Uterus (tissue), 3 donors: ENCODE measurements at regions not wholly inside any gene's neighbourhood (a gene's known extent, or its start where the extent isn't known, plus 50 kb on each side); places are given as distances from the start of the nearest gene placed in this dataset.

Experiments used
- DNase-seq, 2 donors: peaks; one replicate each; pipeline ENCODE4 v3.0.0-alpha.2; 2019 to 2020
- H3K27ac ChIP-seq, 2 donors: fragments of 200-600 bp; sonication (generic); 1 replicate in 1 of 2; 2 replicates in 1 of 2; pipeline ENCODE4 v1.5.1; 2016 to 2018
- H3K27me3 ChIP-seq, 2 donors: fragments of 200-600 bp; sonication (generic); one replicate each; pipeline ENCODE4 v1.5.1; 2018 to 2019; ENCODE audit warnings: control low read depth in 1 of 2
- H3K36me3 ChIP-seq, 2 donors: fragments of 200-600 bp; sonication (generic); one replicate each; pipeline ENCODE4 v1.5.1; 2019; ENCODE audit warnings: control low read depth in 1 of 2
- H3K4me1 ChIP-seq, 2 donors: fragments of 200-600 bp; sonication (generic); one replicate each; pipeline ENCODE4 v1.5.1; 2018 to 2019; ENCODE audit warnings: control low read depth in 1 of 2
- H3K4me3 ChIP-seq, 2 donors: fragments of 200-600 bp; sonication (generic); 1 replicate in 1 of 2; 2 replicates in 1 of 2; pipeline ENCODE4 v1.5.1; 2018 to 2019; ENCODE audit warnings: mild to moderate bottlenecking in 1 of 2
- H3K9me3 ChIP-seq, 2 donors: fragments of 200-600 bp; sonication (generic); one replicate each; pipeline ENCODE4 v1.5.1; 2019; ENCODE audit warnings: control low read depth in 1 of 2
- POLR2A ChIP-seq, 2 donors: fragments of 450-650 bp; IDR thresholded peaks; one replicate each; pipeline ENCODE4 v1.6.1; 2016; ENCODE audit warnings: antibody characterized with exemption in 2 of 2, mild to moderate bottlenecking in 1 of 2, moderate library complexity in 1 of 2
- intact Hi-C: fragments of 100-400 bp; cut with DNase I; formaldehyde crosslinking; loops from one replicate; pipeline ENCODE4 v1.15.1; 2023; ENCODE audit warnings: low total_unique reads
- TF ChIP-seq, protein P1 (sequence below), 4 experiments: fragments of 200-600 bp in 2 of 4; fragments of 450-650 bp in 2 of 4; sonication (generic) in 2 of 4; IDR thresholded peaks; one replicate each; pipeline ENCODE4 v1.5.1; 2016 to 2019; ENCODE audit warnings: antibody characterized with exemption in 4 of 4, mild to moderate bottlenecking in 2 of 4, moderate library complexity in 1 of 4
- donor health status: DM: yes; HTN: yes; CAD: no.

DNA sequence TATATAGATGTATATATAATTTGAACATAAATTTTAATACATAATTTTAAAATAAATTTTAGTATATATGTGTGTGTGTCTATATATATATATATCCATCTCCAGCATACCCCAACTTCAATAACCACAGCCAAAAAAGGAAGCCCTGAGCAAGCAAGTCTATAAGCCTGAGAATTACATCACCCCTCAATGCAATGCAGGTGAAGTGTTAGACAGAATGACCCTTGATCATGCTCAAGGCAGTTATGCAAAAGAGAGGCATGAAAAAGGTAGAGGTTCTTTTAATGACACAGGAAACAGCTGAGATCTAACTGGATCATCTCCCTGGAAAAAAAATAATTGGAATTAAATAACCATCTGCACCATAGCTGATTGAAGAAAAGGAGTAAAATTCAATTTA lies 557.9 kb upstream of the ANO5 start:
- intact Hi-C loops = no loop called here
- H3K27ac ChIP-seq = no peak overlapping the region
- TF ChIP-seq POLR2A (IDR thresholded peaks at IDR 0.05) = no peak
- TF ChIP-seq, protein P1, sequence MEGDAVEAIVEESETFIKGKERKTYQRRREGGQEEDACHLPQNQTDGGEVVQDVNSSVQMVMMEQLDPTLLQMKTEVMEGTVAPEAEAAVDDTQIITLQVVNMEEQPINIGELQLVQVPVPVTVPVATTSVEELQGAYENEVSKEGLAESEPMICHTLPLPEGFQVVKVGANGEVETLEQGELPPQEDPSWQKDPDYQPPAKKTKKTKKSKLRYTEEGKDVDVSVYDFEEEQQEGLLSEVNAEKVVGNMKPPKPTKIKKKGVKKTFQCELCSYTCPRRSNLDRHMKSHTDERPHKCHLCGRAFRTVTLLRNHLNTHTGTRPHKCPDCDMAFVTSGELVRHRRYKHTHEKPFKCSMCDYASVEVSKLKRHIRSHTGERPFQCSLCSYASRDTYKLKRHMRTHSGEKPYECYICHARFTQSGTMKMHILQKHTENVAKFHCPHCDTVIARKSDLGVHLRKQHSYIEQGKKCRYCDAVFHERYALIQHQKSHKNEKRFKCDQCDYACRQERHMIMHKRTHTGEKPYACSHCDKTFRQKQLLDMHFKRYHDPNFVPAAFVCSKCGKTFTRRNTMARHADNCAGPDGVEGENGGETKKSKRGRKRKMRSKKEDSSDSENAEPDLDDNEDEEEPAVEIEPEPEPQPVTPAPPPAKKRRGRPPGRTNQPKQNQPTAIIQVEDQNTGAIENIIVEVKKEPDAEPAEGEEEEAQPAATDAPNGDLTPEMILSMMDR (IDR thresholded peaks at IDR 0.05) = no peak

DNA sequence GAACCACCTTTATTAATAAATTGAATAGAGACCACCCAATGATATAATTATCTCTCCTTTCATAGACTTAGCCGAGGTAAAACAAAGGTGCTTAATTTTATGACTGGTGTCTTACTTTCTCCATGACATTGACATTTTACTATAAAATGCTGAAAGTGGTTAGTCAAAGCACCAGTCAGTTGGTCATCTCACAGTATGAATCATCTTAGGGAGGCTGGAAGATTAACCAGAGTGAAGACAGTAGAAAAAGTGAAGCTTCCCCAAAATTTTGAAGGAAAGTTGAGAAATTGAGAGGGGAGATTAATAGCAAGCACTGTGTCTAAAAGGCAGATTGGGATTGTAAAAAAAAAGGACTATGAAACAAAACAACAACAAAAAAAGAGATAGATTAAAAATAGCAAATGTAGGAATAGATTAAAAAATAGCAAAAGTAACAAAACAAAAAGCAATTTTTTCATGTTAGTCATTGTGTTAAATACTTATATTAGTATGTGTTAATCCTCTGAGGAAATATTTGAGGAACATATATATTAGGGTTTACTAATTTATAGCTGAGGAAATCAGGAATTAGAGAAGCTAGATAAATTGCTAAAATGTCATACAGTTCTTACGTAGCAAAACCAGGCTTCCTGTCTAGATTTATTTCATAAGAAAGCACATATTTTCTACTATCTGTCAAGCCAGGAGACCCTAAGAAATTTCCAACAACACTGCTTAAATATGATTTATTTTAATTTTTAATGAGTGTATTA lies 557.3 kb upstream of the ANO5 start:
- no peak for DNase-seq
- Histone ChIP-seq H3K36me3 (no peaks in the 10 kb centered on the region), H3K4me3 (no peak overlapping the region), H3K4me1 (no peaks in the 10 kb centered on the region), H3K27me3 (no peaks in the 10 kb centered on the region), H3K27ac (no peak overlapping the region), H3K9me3 (no peaks in the 10 kb centered on the region)
- no peak for TF ChIP-seq POLR2A (IDR thresholded peaks at IDR 0.05)
- TF ChIP-seq, protein P1 (IDR thresholded peaks at IDR 0.05) = no peak
- intact Hi-C loops = no loop called here

More for the DNA sequence above, 557.9 kb upstream of the ANO5 start:
- no peaks in the 10 kb centered on the region for H3K36me3 ChIP-seq
- H3K4me1 ChIP-seq = no peaks in the 10 kb centered on the region
- no peaks in the 10 kb centered on the region for H3K27me3 ChIP-seq
- no peak overlapping the region for H3K4me3 ChIP-seq
- no peaks in the 10 kb centered on the region for H3K9me3 ChIP-seq
- no peak for DNase-seq

DNA sequence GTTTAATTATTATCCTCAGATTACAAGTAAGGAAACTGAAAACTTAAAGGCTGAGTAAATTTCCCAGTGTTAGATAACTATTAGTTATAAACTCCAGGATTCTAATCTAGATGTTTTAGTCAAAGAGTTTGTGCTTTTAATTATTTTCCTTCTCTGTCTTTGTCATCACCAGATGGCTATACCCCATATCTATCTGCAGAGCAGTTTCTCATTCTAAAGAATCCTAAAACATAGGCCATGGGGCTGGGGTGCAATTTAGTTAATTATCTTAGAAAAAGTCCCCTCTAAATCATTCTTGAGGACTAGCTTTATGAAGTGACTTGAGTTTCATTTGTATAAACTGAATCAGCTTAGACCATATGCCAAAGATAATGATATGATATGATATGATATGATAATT lies 556.3 kb upstream of the ANO5 start:
- intact Hi-C loops = no loop called here
- H3K36me3 ChIP-seq = no peaks in the 10 kb centered on the region

DNA sequence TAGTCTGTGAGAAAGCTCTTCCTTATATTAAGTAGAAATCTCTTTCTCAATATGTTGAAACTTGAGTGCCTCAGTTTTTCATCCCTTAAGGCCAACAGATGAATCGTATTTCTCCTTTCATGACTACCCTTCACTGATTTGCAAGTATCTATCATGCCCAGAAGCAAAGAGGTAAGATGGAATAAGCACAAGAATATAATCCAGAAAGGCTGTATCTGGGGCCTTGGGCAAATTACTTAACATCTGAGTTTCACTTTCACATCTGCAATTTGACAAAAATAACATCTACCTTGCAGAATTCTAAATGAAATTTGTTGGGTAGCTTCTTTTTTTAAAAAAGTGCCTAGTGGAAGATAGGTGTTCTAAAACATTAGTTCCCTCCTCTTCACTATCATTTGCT lies 552.4 kb upstream of the ANO5 start:
- intact Hi-C loops = no loop called here
- no peaks in the 10 kb centered on the region for H3K27me3 ChIP-seq
- no peaks in the 10 kb centered on the region for H3K4me1 ChIP-seq
- no peak for TF ChIP-seq POLR2A (IDR thresholded peaks at IDR 0.05)
- TF ChIP-seq, protein P1 (IDR thresholded peaks at IDR 0.05) = no peak
- no peak for DNase-seq
- no peaks in the 10 kb centered on the region for H3K36me3 ChIP-seq
- H3K27ac ChIP-seq = no peak overlapping the region
- H3K9me3 ChIP-seq = no peaks in the 10 kb centered on the region
- no peak overlapping the region for H3K4me3 ChIP-seq

More for the DNA sequence above, 556.3 kb upstream of the ANO5 start:
- H3K4me1 ChIP-seq = no peaks in the 10 kb centered on the region
- no peak overlapping the region for H3K27ac ChIP-seq
- no peaks in the 10 kb centered on the region for H3K9me3 ChIP-seq
- TF ChIP-seq, protein P1 (IDR thresholded peaks at IDR 0.05) = no peak
- TF ChIP-seq POLR2A (IDR thresholded peaks at IDR 0.05) = no peak
- H3K4me3 ChIP-seq = no peak overlapping the region
- DNase-seq = no peak
- H3K27me3 ChIP-seq = no peaks in the 10 kb centered on the region

DNA sequence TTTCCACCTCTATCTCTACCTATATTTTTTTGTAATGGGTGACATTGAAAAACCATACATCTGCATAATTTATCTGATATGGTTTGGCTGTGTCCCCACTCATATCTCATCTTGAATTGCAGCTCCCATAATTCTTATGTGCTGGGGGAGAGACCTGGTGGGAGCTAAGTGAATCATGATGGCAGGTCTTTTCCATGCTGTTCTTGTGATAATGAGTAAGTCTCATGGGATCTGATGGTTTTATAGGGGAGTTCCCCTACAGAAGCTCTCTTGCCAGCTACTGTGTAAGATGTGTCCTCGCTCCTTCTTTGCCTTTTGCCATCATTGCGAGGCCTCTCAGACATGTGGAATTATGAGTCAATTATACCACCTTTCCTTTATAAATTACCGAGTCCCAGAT lies 551.0 kb upstream of the ANO5 start:
- intact Hi-C loops = no loop called here
- Histone ChIP-seq H3K27me3 (no peaks in the 10 kb centered on the region), H3K4me1 (no peaks in the 10 kb centered on the region), H3K9me3 (no peaks in the 10 kb centered on the region), H3K27ac (no peak overlapping the region), H3K4me3 (no peak overlapping the region), H3K36me3 (no peaks in the 10 kb centered on the region)
- TF ChIP-seq, protein P1 (IDR thresholded peaks at IDR 0.05) = no peak
- TF ChIP-seq POLR2A (IDR thresholded peaks at IDR 0.05) = no peak
- DNase-seq = no peak
